ENCODE measurements at regions not wholly inside any gene's neighbourhood (a gene's known extent, or its start where the extent isn't known, plus 50 kb on each side); places are given as distances from the start of the nearest gene placed in this dataset.
"Not testable (repeated sequence)": the region's sequence is repeated elsewhere in the genome, so short reads cannot be mapped to it uniquely, and the experiment has no call there.

- no peak for DNase-seq (ENCODE audit: low spot score)
- Histone ChIP-seq H3K4me1 (ENCODE audit: insufficient read depth, poor library complexity, severe bottlenecking) (peaks cover 26% of the 10 kb centered on the region), H3K9me3 (ENCODE audit: severe bottlenecking) (no peaks in the 10 kb centered on the region), H3K27me3 (ENCODE audit: insufficient read depth, poor library complexity, severe bottlenecking) (no peaks in the 10 kb centered on the region), H3K36me3 (ENCODE audit: low read depth) (no peaks in the 10 kb centered on the region), H3K4me3 (ENCODE audit: severe bottlenecking) (no peak overlapping the region), H3K27ac (ENCODE audit: poor library complexity, severe bottlenecking) (peak overlapping the region; percentile 2)
- no peak for TF ChIP-seq CTCF (IDR thresholded peaks at IDR 0.05; ENCODE audit: poor library complexity, severe bottlenecking)
- no peak for ATAC-seq (ENCODE audit: low read depth)
These were observed 70.1 kb upstream of the BMP2 start for GRCh38 chr20:6697228-6697972.

GRCh38 chr20:6696001-6696400 lies 71.5 kb upstream of the BMP2 start:
- no peaks in the 10 kb centered on the region for H3K9me3 ChIP-seq (ENCODE audit: severe bottlenecking)
- no peaks in the 10 kb centered on the region for H3K36me3 ChIP-seq (ENCODE audit: low read depth)
- no peaks in the 10 kb centered on the region for H3K27me3 ChIP-seq (ENCODE audit: insufficient read depth, poor library complexity, severe bottlenecking)
- DNase-seq (ENCODE audit: low spot score) (no peak), ATAC-seq (ENCODE audit: low read depth) (no peak)
- no peak overlapping the region for H3K4me3 ChIP-seq (ENCODE audit: severe bottlenecking)
- H3K4me1 ChIP-seq (ENCODE audit: insufficient read depth, poor library complexity, severe bottlenecking), result peaks cover 18% of the 10 kb centered on the region
- TF ChIP-seq CTCF (IDR thresholded peaks at IDR 0.05; ENCODE audit: poor library complexity, severe bottlenecking), result no peak
- no peak overlapping the region for H3K27ac ChIP-seq (ENCODE audit: poor library complexity, severe bottlenecking)

GRCh38 chr20:6693808-6694198 lies 73.7 kb upstream of the BMP2 start:
- not testable (repeated sequence) for H3K4me3 ChIP-seq (ENCODE audit: severe bottlenecking); H3K36me3 ChIP-seq (ENCODE audit: low read depth); H3K9me3 ChIP-seq (ENCODE audit: severe bottlenecking); H3K27me3 ChIP-seq (ENCODE audit: insufficient read depth, poor library complexity, severe bottlenecking); ATAC-seq (ENCODE audit: low read depth); DNase-seq (ENCODE audit: low spot score); H3K27ac ChIP-seq (ENCODE audit: poor library complexity, severe bottlenecking)
- H3K4me1 ChIP-seq (ENCODE audit: insufficient read depth, poor library complexity, severe bottlenecking), result peaks cover 11% of the 10 kb centered on the region

GRCh38 chr20:6693178-6693807 lies 74.2 kb upstream of the BMP2 start:
- H3K4me3 ChIP-seq (ENCODE audit: severe bottlenecking), result no peak overlapping the region
- no peak overlapping the region for H3K27ac ChIP-seq (ENCODE audit: poor library complexity, severe bottlenecking)
- DNase-seq (ENCODE audit: low spot score) (no peak), ATAC-seq (ENCODE audit: low read depth) (peak; percentile 53)
- H3K9me3 ChIP-seq (ENCODE audit: severe bottlenecking), result no peaks in the 10 kb centered on the region
- H3K4me1 ChIP-seq (ENCODE audit: insufficient read depth, poor library complexity, severe bottlenecking), result peaks cover 9% of the 10 kb centered on the region
- no peaks in the 10 kb centered on the region for H3K27me3 ChIP-seq (ENCODE audit: insufficient read depth, poor library complexity, severe bottlenecking)
- H3K36me3 ChIP-seq (ENCODE audit: low read depth), result no peaks in the 10 kb centered on the region
- no peak for TF ChIP-seq CTCF (IDR thresholded peaks at IDR 0.05; ENCODE audit: poor library complexity, severe bottlenecking)

- no peak for TF ChIP-seq CTCF (IDR thresholded peaks at IDR 0.05; ENCODE audit: poor library complexity, severe bottlenecking)
- peaks cover 5% of the 10 kb centered on the region for H3K4me1 ChIP-seq (ENCODE audit: insufficient read depth, poor library complexity, severe bottlenecking)
- DNase-seq (ENCODE audit: low spot score) (no peak), ATAC-seq (ENCODE audit: low read depth) (no peak)
- no peaks in the 10 kb centered on the region for H3K9me3 ChIP-seq (ENCODE audit: severe bottlenecking)
- no peak overlapping the region for H3K4me3 ChIP-seq (ENCODE audit: severe bottlenecking)
- no peaks in the 10 kb centered on the region for H3K27me3 ChIP-seq (ENCODE audit: insufficient read depth, poor library complexity, severe bottlenecking)
- H3K27ac ChIP-seq (ENCODE audit: poor library complexity, severe bottlenecking), result no peak overlapping the region
- H3K36me3 ChIP-seq (ENCODE audit: low read depth), result no peaks in the 10 kb centered on the region
These were observed 74.8 kb upstream of the BMP2 start for GRCh38 chr20:6692566-6693173.

Data from RWPE2 (cell line).